ENCODE measurements at regions not wholly inside any gene's neighbourhood (a gene's known extent, or its start where the extent isn't known, plus 50 kb on each side); places are given as distances from the start of the nearest gene placed in this dataset.

GRCh38 chr11:82676483-82677094 lies 57.1 kb downstream of the FAM181B start:
- DNase-seq = no peak
- Mint-ChIP-seq H3K4me3 (no peak overlapping the region), H3K36me3 (no peaks in the 10 kb centered on the region), H3K27me3 (peaks cover 3% of the 10 kb centered on the region), H3K9me3 (ENCODE audit: low read depth) (no peaks in the 10 kb centered on the region), H3K4me1 (no peaks in the 10 kb centered on the region), H3K27ac (no peak overlapping the region)
- CTCF ChIA-PET = interaction anchor here (1.5 to 1.6 kb wide), 2 partner anchors 12 to 19 kb away, joined by 3 to 4 read pairs; no protein-coding TSS in a partner anchor
- ATAC-seq = no peak

DNA sequence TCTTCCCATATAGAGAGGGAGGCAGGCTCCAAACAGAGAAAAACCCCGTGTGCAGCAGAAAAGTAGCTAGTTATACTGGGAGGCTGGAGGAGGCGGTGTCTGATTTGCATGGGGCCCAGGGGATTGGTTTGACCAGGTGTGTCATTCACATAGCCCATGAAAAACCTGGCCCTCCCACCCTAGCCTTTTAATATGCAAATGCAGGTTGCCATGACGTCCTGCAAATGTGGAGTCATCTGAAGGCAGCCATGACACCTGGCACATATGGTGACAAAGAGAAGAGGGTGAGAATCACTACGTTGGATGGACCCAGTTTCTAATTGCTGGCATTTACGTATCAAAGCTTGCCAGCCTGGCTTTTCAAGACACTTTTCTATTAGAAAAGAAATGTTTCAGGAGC lies 57.8 kb downstream of the FAM181B start:
- H3K36me3 Mint-ChIP-seq = no peaks in the 10 kb centered on the region

GRCh38 chr11:82673631-82674030 lies 60.0 kb downstream of the FAM181B start:
- DNase-seq (no peak), ATAC-seq (no peak)

More for the DNA sequence above, 57.8 kb downstream of the FAM181B start:
- Mint-ChIP-seq H3K4me3 (no peak overlapping the region), H3K27me3 (peaks cover 3% of the 10 kb centered on the region), H3K27ac (no peak overlapping the region), H3K4me1 (no peaks in the 10 kb centered on the region), H3K9me3 (ENCODE audit: low read depth) (no peaks in the 10 kb centered on the region)
- DNase-seq (no peak), ATAC-seq (no peak)
- CTCF ChIA-PET = no interaction called here

DNA sequence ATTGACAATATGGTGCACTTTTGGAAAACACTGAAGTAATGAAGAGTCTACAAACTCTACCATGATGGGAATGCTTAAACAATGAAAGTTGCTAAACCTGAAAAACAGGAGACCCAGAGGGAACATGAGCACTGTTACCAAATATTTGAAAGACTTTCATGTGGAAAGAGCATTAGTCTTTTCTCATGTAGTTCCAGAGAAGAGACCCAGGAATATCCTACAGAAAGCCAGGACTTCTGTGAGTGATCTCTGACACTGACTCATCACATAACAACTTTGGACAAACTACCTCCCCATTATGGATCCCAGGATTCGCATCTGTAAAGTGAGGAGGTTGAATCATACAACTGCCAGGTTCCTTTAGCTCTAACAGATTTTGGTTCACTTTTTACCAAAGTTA lies 62.2 kb downstream of the FAM181B start:
- ATAC-seq (no peak), DNase-seq (no peak)
- Mint-ChIP-seq H3K27ac (no peak overlapping the region), H3K27me3 (peaks cover 10% of the 10 kb centered on the region), H3K36me3 (no peaks in the 10 kb centered on the region), H3K4me1 (no peaks in the 10 kb centered on the region), H3K9me3 (ENCODE audit: low read depth) (no peaks in the 10 kb centered on the region), H3K4me3 (no peak overlapping the region)
- CTCF ChIA-PET = no interaction called here

More at GRCh38 chr11:82673631-82674030, 60.0 kb downstream of the FAM181B start:
- Mint-ChIP-seq H3K36me3 (no peaks in the 10 kb centered on the region), H3K4me1 (no peaks in the 10 kb centered on the region), H3K27me3 (peaks cover 5% of the 10 kb centered on the region), H3K4me3 (no peak overlapping the region), H3K27ac (no peak overlapping the region), H3K9me3 (ENCODE audit: low read depth) (no peaks in the 10 kb centered on the region)
- CTCF ChIA-PET = no interaction called here

DNA sequence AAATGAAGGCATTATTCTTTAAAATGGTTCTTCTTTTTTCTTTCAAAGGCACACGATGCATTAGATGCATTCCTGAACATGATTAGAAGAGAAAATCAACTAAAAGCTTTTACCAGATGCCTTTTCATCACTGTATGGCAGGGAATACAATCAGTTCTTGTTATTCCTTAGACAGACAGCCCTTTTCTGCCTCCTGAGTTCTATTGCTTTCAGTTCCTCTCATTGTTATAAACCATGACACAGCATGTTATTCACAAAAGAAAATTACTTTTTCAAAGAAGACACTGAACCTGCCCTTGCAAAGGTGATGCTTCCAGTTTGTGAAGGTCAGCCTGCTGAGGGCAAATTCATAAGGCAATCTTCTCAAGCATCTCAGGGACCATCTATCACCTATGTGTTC lies 70.1 kb downstream of the FAM181B start:
- no peaks in the 10 kb centered on the region for H3K9me3 Mint-ChIP-seq (ENCODE audit: low read depth)
- CTCF ChIA-PET = no interaction called here

DNA sequence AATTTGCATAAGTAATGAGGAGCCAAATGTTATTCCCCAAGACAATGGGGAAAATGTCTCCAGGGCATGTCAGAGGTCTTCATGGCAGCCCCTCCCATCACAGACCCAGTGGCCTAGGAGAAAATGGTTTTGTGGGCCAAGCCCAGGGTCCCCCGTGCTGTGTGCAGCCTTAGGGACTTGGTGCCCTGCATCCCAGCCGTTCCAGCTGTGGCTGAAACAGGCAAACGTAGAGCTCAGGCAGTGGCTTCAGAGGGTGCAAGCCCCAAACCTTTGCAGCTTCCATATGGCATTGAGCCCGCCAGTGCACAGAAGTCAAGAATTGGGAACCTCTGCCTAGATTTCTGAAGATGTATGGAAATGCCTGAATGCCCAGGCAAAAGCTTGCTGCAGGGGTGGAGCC lies 79.9 kb downstream of the FAM181B start:
- CTCF ChIA-PET = no interaction called here
- DNase-seq = no peak
- no peaks in the 10 kb centered on the region for H3K9me3 Mint-ChIP-seq (ENCODE audit: low read depth)
- no peak overlapping the region for H3K4me3 Mint-ChIP-seq
- H3K27me3 Mint-ChIP-seq = no peaks in the 10 kb centered on the region
- H3K4me1 Mint-ChIP-seq = no peaks in the 10 kb centered on the region
- ATAC-seq = no peak
- H3K36me3 Mint-ChIP-seq = no peaks in the 10 kb centered on the region
- no peak overlapping the region for H3K27ac Mint-ChIP-seq

More for the DNA sequence above, 70.1 kb downstream of the FAM181B start:
- no peak overlapping the region for H3K4me3 Mint-ChIP-seq
- H3K36me3 Mint-ChIP-seq = no peaks in the 10 kb centered on the region
- H3K4me1 Mint-ChIP-seq = no peaks in the 10 kb centered on the region
- H3K27ac Mint-ChIP-seq = no peak overlapping the region
- H3K27me3 Mint-ChIP-seq = peaks cover 4% of the 10 kb centered on the region
- ATAC-seq = no peak
- DNase-seq = no peak

- ATAC-seq (no peak), DNase-seq (no peak)
- Mint-ChIP-seq H3K4me3 (no peak overlapping the region), H3K4me1 (no peaks in the 10 kb centered on the region), H3K27ac (no peak overlapping the region), H3K36me3 (no peaks in the 10 kb centered on the region), H3K27me3 (no peaks in the 10 kb centered on the region), H3K9me3 (ENCODE audit: low read depth) (no peaks in the 10 kb centered on the region)
- CTCF ChIA-PET = no interaction called here
Observed at GRCh38 chr11:82639251-82639650, 94.4 kb downstream of the FAM181B start.

GRCh38 chr11:82636615-82637014 lies 97.0 kb downstream of the FAM181B start:
- Mint-ChIP-seq H3K27me3 (no peaks in the 10 kb centered on the region), H3K4me3 (no peak overlapping the region), H3K4me1 (no peaks in the 10 kb centered on the region), H3K9me3 (ENCODE audit: low read depth) (no peaks in the 10 kb centered on the region), H3K36me3 (no peaks in the 10 kb centered on the region), H3K27ac (no peak overlapping the region)
- CTCF ChIA-PET = no interaction called here
- DNase-seq = no peak
- ATAC-seq = no peak

DNA sequence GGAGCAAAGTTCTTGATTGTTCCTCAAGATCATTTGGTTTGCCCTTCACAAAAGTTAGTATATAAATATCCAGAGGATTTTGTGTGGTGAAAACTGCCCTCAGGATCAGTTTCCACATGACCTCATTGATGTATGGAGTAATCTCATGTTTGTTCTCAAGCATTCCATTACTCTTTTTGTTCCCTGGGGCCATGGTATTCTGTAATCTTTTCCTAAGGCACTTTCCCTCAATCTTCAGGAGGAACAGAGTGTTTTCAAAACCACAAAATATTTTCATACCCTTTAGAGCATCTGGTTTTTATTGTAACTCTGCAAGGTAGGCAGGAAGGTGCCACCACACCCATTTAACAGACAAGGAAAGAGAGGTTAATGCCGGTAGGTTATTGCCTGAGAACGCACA lies 99.6 kb downstream of the FAM181B start:
- CTCF ChIA-PET = no interaction called here
- no peak overlapping the region for H3K27ac Mint-ChIP-seq
- no peak overlapping the region for H3K4me3 Mint-ChIP-seq
- no peaks in the 10 kb centered on the region for H3K27me3 Mint-ChIP-seq
- H3K36me3 Mint-ChIP-seq = no peaks in the 10 kb centered on the region
- no peak for ATAC-seq
- peaks cover 3% of the 10 kb centered on the region for H3K9me3 Mint-ChIP-seq (ENCODE audit: low read depth)
- no peak for DNase-seq
- H3K4me1 Mint-ChIP-seq = no peaks in the 10 kb centered on the region

- ATAC-seq (no peak), DNase-seq (no peak)
- no peaks in the 10 kb centered on the region for H3K4me1 Mint-ChIP-seq
- H3K27me3 Mint-ChIP-seq = no peaks in the 10 kb centered on the region
- H3K9me3 Mint-ChIP-seq (ENCODE audit: low read depth) = peaks cover 3% of the 10 kb centered on the region
- H3K27ac Mint-ChIP-seq = no peak overlapping the region
- no peaks in the 10 kb centered on the region for H3K36me3 Mint-ChIP-seq
- CTCF ChIA-PET = no interaction called here
- no peak overlapping the region for H3K4me3 Mint-ChIP-seq
Observed at GRCh38 chr11:82631722-82632630, 101.7 kb downstream of the FAM181B start.

DNA sequence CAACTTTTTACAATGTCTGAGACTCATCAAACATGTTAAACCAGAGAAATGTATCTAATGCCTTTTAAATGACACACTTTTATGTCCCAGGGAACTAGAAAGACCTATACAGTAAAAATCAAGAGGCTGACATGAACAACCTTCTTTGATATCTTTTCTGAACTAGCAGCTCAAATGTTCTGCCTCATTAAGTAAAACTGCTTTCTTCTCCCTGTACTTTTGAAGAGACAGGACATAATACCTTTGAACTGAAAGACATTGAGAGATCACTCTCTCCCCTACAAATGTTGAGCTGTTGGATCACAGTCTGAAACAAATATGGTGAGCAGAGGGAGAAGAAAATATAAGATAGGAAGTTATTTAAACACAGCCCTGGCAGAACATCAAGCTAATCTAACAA lies 123.0 kb downstream of the FAM181B start:
- CTCF ChIA-PET = no interaction called here
- Mint-ChIP-seq H3K27me3 (no peaks in the 10 kb centered on the region), H3K9me3 (ENCODE audit: low read depth) (no peaks in the 10 kb centered on the region), H3K36me3 (no peaks in the 10 kb centered on the region), H3K4me3 (no peak overlapping the region), H3K4me1 (no peaks in the 10 kb centered on the region), H3K27ac (no peak overlapping the region)
- ATAC-seq (no peak), DNase-seq (no peak)

DNA sequence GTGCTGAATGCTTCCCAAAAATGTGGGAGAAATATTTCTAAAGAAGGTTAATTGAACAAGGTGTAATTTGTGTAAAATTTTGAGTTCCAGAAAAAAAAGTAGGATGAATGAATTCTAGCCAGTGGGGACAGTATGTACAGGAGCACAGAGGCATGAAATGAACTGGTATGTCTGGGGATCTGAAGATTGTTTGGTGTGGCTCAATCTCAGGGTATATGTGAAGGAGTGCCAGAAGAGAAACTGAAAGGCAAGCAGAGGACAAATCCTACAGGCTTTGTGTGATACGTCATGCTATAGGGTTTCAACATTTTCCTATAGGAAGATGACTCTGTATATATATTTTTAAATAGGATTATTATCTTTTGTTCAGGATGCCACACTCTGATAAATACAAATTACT lies 126.9 kb downstream of the FAM181B start:
- H3K9me3 Mint-ChIP-seq (ENCODE audit: low read depth) = no peaks in the 10 kb centered on the region
- no peak overlapping the region for H3K4me3 Mint-ChIP-seq
- H3K36me3 Mint-ChIP-seq = no peaks in the 10 kb centered on the region
- ATAC-seq = no peak
- CTCF ChIA-PET = no interaction called here
- H3K4me1 Mint-ChIP-seq = no peaks in the 10 kb centered on the region
- no peaks in the 10 kb centered on the region for H3K27me3 Mint-ChIP-seq
- no peak overlapping the region for H3K27ac Mint-ChIP-seq
- no peak for DNase-seq

DNA sequence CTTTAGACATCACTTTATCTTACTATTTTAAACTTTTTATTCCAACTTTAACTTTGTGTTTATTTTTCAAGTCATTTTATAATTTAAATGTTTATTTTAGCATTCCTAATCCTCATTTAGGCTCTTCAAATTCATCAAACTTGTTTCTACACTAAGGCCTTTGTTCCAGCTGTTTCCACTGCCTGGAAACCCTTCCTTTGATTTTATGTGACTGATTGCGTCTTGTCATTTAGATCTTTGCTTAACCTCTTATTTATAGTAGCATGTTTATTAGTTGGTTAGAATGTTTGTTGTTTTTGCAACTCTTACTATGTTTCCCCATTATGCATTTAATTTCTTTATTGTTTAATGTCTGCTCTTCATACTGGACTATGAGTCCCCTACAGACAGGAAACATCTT lies 132.0 kb downstream of the FAM181B start:
- DNase-seq = no peak
- ATAC-seq = no peak
- CTCF ChIA-PET = no interaction called here
- Mint-ChIP-seq H3K9me3 (ENCODE audit: low read depth) (no peaks in the 10 kb centered on the region), H3K27ac (no peak overlapping the region), H3K27me3 (no peaks in the 10 kb centered on the region), H3K4me1 (no peaks in the 10 kb centered on the region), H3K4me3 (no peak overlapping the region), H3K36me3 (no peaks in the 10 kb centered on the region)

GRCh38 chr11:82599836-82600235 lies 133.8 kb downstream of the FAM181B start:
- no peak for DNase-seq
- Mint-ChIP-seq H3K27me3 (no peaks in the 10 kb centered on the region), H3K36me3 (no peaks in the 10 kb centered on the region), H3K9me3 (ENCODE audit: low read depth) (no peaks in the 10 kb centered on the region), H3K4me3 (no peak overlapping the region), H3K4me1 (no peaks in the 10 kb centered on the region), H3K27ac (no peak overlapping the region)
- CTCF ChIA-PET = no interaction called here
- no peak for ATAC-seq

Data from activated CD8-positive, alpha-beta memory T cell treated with anti-CD3 and anti-CD28 coated beads, Interleukin-2, amount 10 ng/mL, durations not matched to agents 7 days and 5 days (primary cell).